ENCODE measurements at regions not wholly inside any gene's neighbourhood (a gene's known extent, or its start where the extent isn't known, plus 50 kb on each side); places are given as distances from the start of the nearest gene placed in this dataset.

- H3K9me3 ChIP-seq: no peaks in the 10 kb centered on the region
- H3K4me3 ChIP-seq: no peak overlapping the region
- H3K27ac ChIP-seq: no peak overlapping the region
- no peak for DNase-seq (ENCODE audit: low read depth in 1 of 2, low spot score in 1 of 2)
- TF ChIP-seq KDM1A (IDR thresholded peaks at IDR 0.05; ENCODE audit: low read depth): no peak
- TF ChIP-seq HMGXB4 (CRISPR knock-in tag; IDR thresholded peaks at IDR 0.05; ENCODE audit: borderline replicate concordance): no peak
- no peak for TF ChIP-seq RAD21 (conservative IDR thresholded peaks at IDR 0.05 in 1 of 2, IDR thresholded peaks at IDR 0.05 in 1 of 2)
- TF ChIP-seq SREBF2 (IDR thresholded peaks at IDR 0.05): no peak
- TF ChIP-seq SMC3 (IDR thresholded peaks at IDR 0.05): no peak
- TF ChIP-seq CHD4 (IDR thresholded peaks at IDR 0.05; ENCODE audit: borderline replicate concordance): no peak
- TF ChIP-seq MAZ (IDR thresholded peaks at IDR 0.05; ENCODE audit: borderline replicate concordance, low read depth, low read length): no peak
- TF ChIP-seq FOSL2 (IDR thresholded peaks at IDR 0.05): no peak
- no peak for TF ChIP-seq FOSL2 (CRISPR knock-in tag; IDR thresholded peaks at IDR 0.05)
- TF ChIP-seq ESRRA (IDR thresholded peaks at IDR 0.05; ENCODE audit: borderline replicate concordance, low read length): no peak
- no peak for TF ChIP-seq ATOH8 (CRISPR knock-in tag; IDR thresholded peaks at IDR 0.05; ENCODE audit: low read depth)
- TF ChIP-seq HOXA7 (CRISPR knock-in tag; IDR thresholded peaks at IDR 0.05): no peak
- no peak for TF ChIP-seq HDAC2 (IDR thresholded peaks at IDR 0.05)
- no peak for TF ChIP-seq ELK1 (IDR thresholded peaks at IDR 0.05; ENCODE audit: low read depth, low read length)
- TF ChIP-seq, protein P1, sequence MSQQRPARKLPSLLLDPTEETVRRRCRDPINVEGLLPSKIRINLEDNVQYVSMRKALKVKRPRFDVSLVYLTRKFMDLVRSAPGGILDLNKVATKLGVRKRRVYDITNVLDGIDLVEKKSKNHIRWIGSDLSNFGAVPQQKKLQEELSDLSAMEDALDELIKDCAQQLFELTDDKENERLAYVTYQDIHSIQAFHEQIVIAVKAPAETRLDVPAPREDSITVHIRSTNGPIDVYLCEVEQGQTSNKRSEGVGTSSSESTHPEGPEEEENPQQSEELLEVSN (IDR thresholded peaks at IDR 0.05; ENCODE audit: borderline replicate concordance, low read depth): no peak
- no peak for TF ChIP-seq BHLHE40 (IDR thresholded peaks at IDR 0.05; ENCODE audit: low read depth, low read length)
- TF ChIP-seq FOSB (CRISPR knock-in tag; IDR thresholded peaks at IDR 0.05): no peak
- FAIRE-seq: no peak
- ChIA-PET CTCF (no interaction called here), POLR2A (no interaction called here)
- ATAC-seq: no peak
- 0 out of 3 replicates have a peak, but pooled peaks cover 2% of the 10 kb centered on the region for H3K4me1 ChIP-seq
- H3K4me2 ChIP-seq: no peak overlapping the region
- WGBS (ENCODE audit: missing lambda C conversion rate): 88% methylated on average over 4 of the region's 4 CpGs
These were observed 54.5 kb upstream of the IRS2 start for GRCh38 chr13:109840893-109841287.

DNA sequence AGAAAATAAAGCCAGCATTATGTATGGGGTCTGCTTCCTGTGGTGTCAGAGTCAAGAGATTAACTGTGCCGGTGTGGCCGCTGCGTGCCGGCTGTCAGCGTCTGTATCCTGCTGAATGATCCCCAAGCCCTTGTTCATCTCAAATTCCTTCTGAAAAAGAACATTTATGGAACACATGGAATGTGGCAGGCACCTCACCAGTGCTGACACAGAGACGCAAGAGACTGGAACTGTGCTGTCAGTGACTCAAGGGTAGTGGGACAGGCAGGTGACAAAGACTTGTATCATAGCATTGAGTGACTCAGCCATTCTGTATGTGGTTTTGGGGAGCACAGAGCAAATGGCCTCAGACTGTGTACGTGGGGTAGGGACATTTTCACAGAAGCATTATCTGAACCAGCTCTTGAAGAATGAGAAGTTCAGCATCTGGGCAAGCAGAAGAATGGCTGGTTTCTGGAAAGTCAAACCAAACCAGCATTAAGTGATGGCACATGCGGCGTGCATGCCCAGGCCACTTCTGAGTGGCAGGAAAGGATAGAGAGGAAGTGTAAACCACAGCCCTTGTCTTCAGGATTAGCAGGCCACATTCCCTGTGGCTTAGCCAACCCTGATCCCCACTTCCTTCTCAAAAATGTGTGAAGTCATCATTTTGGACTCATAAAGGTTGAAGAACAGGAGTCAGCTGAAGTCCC is 54.0 kb upstream of the IRS2 start:
- WGBS (ENCODE audit: missing lambda C conversion rate): 76% methylated on average over 9 of the region's 9 CpGs
- POLR2A ChIA-PET: no interaction called here
- Histone ChIP-seq H3K9me3 (no peaks in the 10 kb centered on the region), H3K4me3 (no peak overlapping the region), H3K4me1 (0 out of 3 replicates have a peak, but pooled peaks cover 2% of the 10 kb centered on the region), H3K27ac (no peak overlapping the region), H3K4me2 (no peak overlapping the region)
- ATAC-seq (no peak), DNase-seq (ENCODE audit: low read depth in 1 of 2, low spot score in 1 of 2) (no peak), FAIRE-seq (no peak)
- TF ChIP-seq MAFK (IDR thresholded peaks at IDR 0.05; ENCODE audit: partially characterized antibody) (peak; percentile 31), SMC3 (IDR thresholded peaks at IDR 0.05) (no peak)
- CTCF ChIA-PET: no interaction called here

All from A549 (cell line).